Panc1 (cell line): ENCODE measurements at regions not wholly inside any gene's neighbourhood (a gene's known extent, or its start where the extent isn't known, plus 50 kb on each side); places are given as distances from the start of the nearest gene placed in this dataset.

Experiments
- ATAC-seq: fragments of 200-7000 bp; cut with Tn5 transposase; 2 replicates; pipeline ENCODE4 v1.9.1; 2020; ENCODE audit warnings: mild to moderate bottlenecking, moderate library complexity
- BruUV-seq: library from RNA; stranded (reverse); fragments of 400-500 nt; replicated peaks from 2 replicates; lab custom pipeline; 2021; lab: Mats Ljungman, UMichigan
- CTCF ChIA-PET: fragments of 300-600 bp; sonication (Branson Sonifier 250); formaldehyde crosslinking; loops from one replicate; lab custom pipeline; 2022; ENCODE audit warnings: antibody characterized with exemption; lab: Charles Lee
- POLR2A ChIA-PET: fragments of 300-600 bp; sonication (Branson Sonifier 250); formaldehyde crosslinking; loops from one replicate; lab custom pipeline; 2022; ENCODE audit warnings: antibody characterized with exemption; lab: Charles Lee
- DNase-seq: peaks from one replicate; pipeline ENCODE4 v3.0.0-alpha.2; 2010; ENCODE audit warnings: low read depth, low spot score
- H3K27ac ChIP-seq: 2 replicates; pipeline ENCODE4 v1.5.1; 2011; ENCODE audit warnings: mild to moderate bottlenecking, low read length, inconsistent platforms
- H3K27me3 ChIP-seq: fragments of 200-500 bp; sonication (Bioruptor generic); 2 replicates; pipeline ENCODE4 v1.6.0; 2014; ENCODE audit warnings: low read length, inconsistent platforms; ENCODE audit not compliant: control insufficient read depth, insufficient read depth
- H3K36me3 ChIP-seq: fragments of 200-500 bp; sonication (Bioruptor generic); 2 replicates; pipeline ENCODE4 v1.5.1; 2014; ENCODE audit warnings: inconsistent platforms, mild to moderate bottlenecking, low read length, moderate library complexity; ENCODE audit not compliant: control insufficient read depth, insufficient read depth
- H3K4me1 ChIP-seq: 2 replicates; pipeline ENCODE4 v1.5.1; 2011; ENCODE audit warnings: inconsistent platforms, mild to moderate bottlenecking, low read length, moderate library complexity; ENCODE audit not compliant: control insufficient read depth, insufficient read depth
- H3K4me3 ChIP-seq, 2 experiments: 2 replicates each; pipeline ENCODE4 v1.5.1; 2011 to 2012; ENCODE audit warnings: low read depth in 2 of 2, low read length in 2 of 2, mild to moderate bottlenecking in 2 of 2, inconsistent platforms in 1 of 2, moderate library complexity in 1 of 2
- H3K9me3 ChIP-seq: fragments of 200-500 bp; sonication (Bioruptor generic); 2 replicates; pipeline ENCODE4 v1.5.1; 2014; ENCODE audit warnings: low read depth, mild to moderate bottlenecking, inconsistent platforms, low read length, moderate library complexity; ENCODE audit not compliant: control insufficient read depth, insufficient read depth
- CTCF ChIP-seq: fragments of 450-650 bp; IDR thresholded peaks from 2 replicates; pipeline ENCODE4 v1.5.1; 2017; ENCODE audit warnings: mild to moderate bottlenecking
- POLR2AphosphoS5 ChIP-seq: IDR thresholded peaks from 2 replicates; pipeline ENCODE4 v1.6.1; 2012; ENCODE audit warnings: mild to moderate bottlenecking, low read depth, low read length, moderate library complexity
- REST ChIP-seq, 2 experiments: IDR thresholded peaks; 2 replicates each; pipeline ENCODE4 v1.6.1; 2011 to 2012; ENCODE audit warnings: low read depth in 2 of 2, control low read depth in 1 of 2, low read length in 1 of 2, mild to moderate bottlenecking in 1 of 2, moderate library complexity in 1 of 2; ENCODE audit not compliant: insufficient read depth in 1 of 2
- SIN3A ChIP-seq: IDR thresholded peaks from 2 replicates; pipeline ENCODE4 v1.6.1; 2012; ENCODE audit warnings: low read depth, mild to moderate bottlenecking, low read length, moderate library complexity, borderline replicate concordance; ENCODE audit not compliant: insufficient read depth
- TCF7L2 ChIP-seq: IDR thresholded peaks from 2 replicates; pipeline ENCODE4 v1.6.1; 2011; ENCODE audit warnings: mild to moderate bottlenecking, low read depth, low read length, inconsistent platforms
- in situ Hi-C: cut with HindIII; loops from 2 replicates; pipeline ENCODE4 v1.10.0; 2016; ENCODE audit warnings: low sequenced_read_pairs, low pct_unique_long_range_greater_than_20kb
- intact Hi-C: fragments of 100-400 bp; cut with micrococcal nuclease; formaldehyde crosslinking; loops from one replicate; pipeline ENCODE4 v1.10.0; 2022; ENCODE audit not compliant: unreplicated experiment

- peaks cover 22% of the 10 kb centered on the region for H3K27me3 ChIP-seq
- no peaks in the 10 kb centered on the region for H3K36me3 ChIP-seq
- CTCF ChIA-PET = no interaction called here
- no TSS peak for BruUV-seq
- no peak overlapping the region for H3K4me3 ChIP-seq
- POLR2A ChIA-PET = no interaction called here
- DNase-seq = no peak
- TF ChIP-seq REST (IDR thresholded peaks at IDR 0.05; ENCODE audit: insufficient read depth in 1 of 2, low read depth in 2 of 2, low read length in 1 of 2) (no peak), SIN3A (no peak), CTCF (no peak), TCF7L2 (no peak), POLR2AphosphoS5 (no peak)
- no peak for ATAC-seq
- intact Hi-C loops = no loop called here
- H3K4me1 ChIP-seq = no peaks in the 10 kb centered on the region
- in situ Hi-C loops = no loop called here
- no peaks in the 10 kb centered on the region for H3K9me3 ChIP-seq
- H3K27ac ChIP-seq = no peak overlapping the region
These were observed 132.2 kb upstream of the NECTIN1 start for GRCh38 chr11:119861160-119861559.

GRCh38 chr11:119860561-119861094 is 131.6 kb upstream of the NECTIN1 start:
- H3K4me1 ChIP-seq = no peaks in the 10 kb centered on the region
- intact Hi-C loops = no loop called here
- no peaks in the 10 kb centered on the region for H3K9me3 ChIP-seq
- ATAC-seq (no peak), DNase-seq (no peak)
- ChIA-PET POLR2A (no interaction called here), CTCF (no interaction called here)
- in situ Hi-C loops = no loop called here
- H3K36me3 ChIP-seq = no peaks in the 10 kb centered on the region
- H3K27me3 ChIP-seq = peaks cover 24% of the 10 kb centered on the region
- no peak overlapping the region for H3K27ac ChIP-seq
- no peak overlapping the region for H3K4me3 ChIP-seq
- TF ChIP-seq POLR2AphosphoS5 (no peak), REST (IDR thresholded peaks at IDR 0.05; ENCODE audit: insufficient read depth in 1 of 2, low read depth in 2 of 2, low read length in 1 of 2) (no peak), TCF7L2 (no peak), SIN3A (no peak), CTCF (no peak)
- no TSS peak for BruUV-seq
